ENCODE measurements at regions not wholly inside any gene's neighbourhood (a gene's known extent, or its start where the extent isn't known, plus 50 kb on each side); places are given as distances from the start of the nearest gene placed in this dataset.

GRCh38 chr2:120658770-120659158, 76.9 kb upstream of the GLI2 start:
- Histone ChIP-seq H2AFZ (ENCODE audit: low read depth, low read length) (no peak overlapping the region), H3K79me2 (ENCODE audit: insufficient read depth, low read length) (no peaks in the 10 kb centered on the region), H3K4me3 (ENCODE audit: low read depth in 1 of 2, low read length in 2 of 2) (no peak overlapping the region), H3K4me2 (ENCODE audit: insufficient read depth, low read length) (no peak overlapping the region), H3K36me3 (ENCODE audit: insufficient read depth, low read length) (no peaks in the 10 kb centered on the region), H4K20me1 (ENCODE audit: insufficient read depth, low read length) (no peaks in the 10 kb centered on the region), H3K9ac (ENCODE audit: low read depth, low read length) (no peak overlapping the region), H3K27me3 (ENCODE audit: insufficient read depth, low read length, poor library complexity) (no peaks in the 10 kb centered on the region), H3K9me3 (ENCODE audit: insufficient read depth, low read length, severe bottlenecking) (no peaks in the 10 kb centered on the region), H3K4me1 (ENCODE audit: insufficient read depth, low read length) (no peaks in the 10 kb centered on the region), H3K27ac (ENCODE audit: low read length) (no peak overlapping the region)
- TF ChIP-seq, protein P1, sequence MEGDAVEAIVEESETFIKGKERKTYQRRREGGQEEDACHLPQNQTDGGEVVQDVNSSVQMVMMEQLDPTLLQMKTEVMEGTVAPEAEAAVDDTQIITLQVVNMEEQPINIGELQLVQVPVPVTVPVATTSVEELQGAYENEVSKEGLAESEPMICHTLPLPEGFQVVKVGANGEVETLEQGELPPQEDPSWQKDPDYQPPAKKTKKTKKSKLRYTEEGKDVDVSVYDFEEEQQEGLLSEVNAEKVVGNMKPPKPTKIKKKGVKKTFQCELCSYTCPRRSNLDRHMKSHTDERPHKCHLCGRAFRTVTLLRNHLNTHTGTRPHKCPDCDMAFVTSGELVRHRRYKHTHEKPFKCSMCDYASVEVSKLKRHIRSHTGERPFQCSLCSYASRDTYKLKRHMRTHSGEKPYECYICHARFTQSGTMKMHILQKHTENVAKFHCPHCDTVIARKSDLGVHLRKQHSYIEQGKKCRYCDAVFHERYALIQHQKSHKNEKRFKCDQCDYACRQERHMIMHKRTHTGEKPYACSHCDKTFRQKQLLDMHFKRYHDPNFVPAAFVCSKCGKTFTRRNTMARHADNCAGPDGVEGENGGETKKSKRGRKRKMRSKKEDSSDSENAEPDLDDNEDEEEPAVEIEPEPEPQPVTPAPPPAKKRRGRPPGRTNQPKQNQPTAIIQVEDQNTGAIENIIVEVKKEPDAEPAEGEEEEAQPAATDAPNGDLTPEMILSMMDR (IDR thresholded peaks at IDR 0.05; ENCODE audit: borderline replicate concordance, extremely low read depth, low read length, poor library complexity, severe bottlenecking), result no peak
- TF ChIP-seq EZH2 (IDR thresholded peaks at IDR 0.05; ENCODE audit: borderline replicate concordance, low read depth, low read length, severe bottlenecking), result no peak
- ATAC-seq (ENCODE audit: insufficient read depth, low read depth), result no peak
- no peak for DNase-seq

DNA sequence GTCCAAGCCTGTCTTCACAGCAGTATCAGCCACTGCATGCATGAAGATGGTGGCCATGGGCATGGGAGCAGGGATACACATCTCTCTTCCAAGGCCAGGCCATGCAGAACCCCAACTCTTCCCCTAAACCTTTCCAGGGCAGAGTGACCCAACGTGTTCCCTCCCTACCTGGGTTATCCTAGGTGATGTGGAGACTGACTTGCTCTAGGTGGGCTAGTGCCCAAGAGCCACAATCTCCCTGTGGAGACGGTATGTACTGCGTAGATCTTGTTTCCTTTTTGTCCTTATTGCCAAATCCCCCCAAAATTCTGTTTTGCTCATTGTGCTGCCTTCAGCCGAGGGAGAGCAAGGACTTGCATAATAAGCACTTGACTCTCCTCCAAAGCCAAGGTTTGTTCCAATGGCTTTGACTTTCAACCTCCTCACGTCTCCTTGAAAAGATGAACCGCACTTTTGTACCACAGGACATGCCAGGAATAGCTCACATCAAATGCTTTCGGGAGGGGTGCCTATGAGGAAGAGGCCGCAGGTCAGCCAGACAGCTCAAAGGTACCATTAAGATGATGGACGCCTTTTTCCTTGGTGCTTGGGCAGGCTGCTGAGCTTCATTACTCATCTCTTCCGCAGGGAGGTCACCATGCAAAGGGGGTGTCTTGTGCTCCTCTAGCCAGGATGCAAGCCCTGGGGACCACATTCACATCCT, 76.2 kb upstream of the GLI2 start:
- Histone ChIP-seq H3K4me1 (ENCODE audit: insufficient read depth, low read length) (no peaks in the 10 kb centered on the region), H4K20me1 (ENCODE audit: insufficient read depth, low read length) (no peaks in the 10 kb centered on the region), H3K9me3 (ENCODE audit: insufficient read depth, low read length, severe bottlenecking) (no peaks in the 10 kb centered on the region), H3K4me3 (ENCODE audit: low read depth in 1 of 2, low read length in 2 of 2) (no peak overlapping the region), H3K27me3 (ENCODE audit: insufficient read depth, low read length, poor library complexity) (no peaks in the 10 kb centered on the region), H2AFZ (ENCODE audit: low read depth, low read length) (no peak overlapping the region), H3K4me2 (ENCODE audit: insufficient read depth, low read length) (no peak overlapping the region), H3K79me2 (ENCODE audit: insufficient read depth, low read length) (no peaks in the 10 kb centered on the region), H3K27ac (ENCODE audit: low read length) (no peak overlapping the region), H3K9ac (ENCODE audit: low read depth, low read length) (no peak overlapping the region), H3K36me3 (ENCODE audit: insufficient read depth, low read length) (no peaks in the 10 kb centered on the region)
- DNase-seq (no peak), ATAC-seq (ENCODE audit: insufficient read depth, low read depth) (no peak)
- TF ChIP-seq, protein P1 (IDR thresholded peaks at IDR 0.05; ENCODE audit: borderline replicate concordance, extremely low read depth, low read length, poor library complexity, severe bottlenecking), result no peak
- TF ChIP-seq EZH2 (IDR thresholded peaks at IDR 0.05; ENCODE audit: borderline replicate concordance, low read depth, low read length, severe bottlenecking), result no peak

DNA sequence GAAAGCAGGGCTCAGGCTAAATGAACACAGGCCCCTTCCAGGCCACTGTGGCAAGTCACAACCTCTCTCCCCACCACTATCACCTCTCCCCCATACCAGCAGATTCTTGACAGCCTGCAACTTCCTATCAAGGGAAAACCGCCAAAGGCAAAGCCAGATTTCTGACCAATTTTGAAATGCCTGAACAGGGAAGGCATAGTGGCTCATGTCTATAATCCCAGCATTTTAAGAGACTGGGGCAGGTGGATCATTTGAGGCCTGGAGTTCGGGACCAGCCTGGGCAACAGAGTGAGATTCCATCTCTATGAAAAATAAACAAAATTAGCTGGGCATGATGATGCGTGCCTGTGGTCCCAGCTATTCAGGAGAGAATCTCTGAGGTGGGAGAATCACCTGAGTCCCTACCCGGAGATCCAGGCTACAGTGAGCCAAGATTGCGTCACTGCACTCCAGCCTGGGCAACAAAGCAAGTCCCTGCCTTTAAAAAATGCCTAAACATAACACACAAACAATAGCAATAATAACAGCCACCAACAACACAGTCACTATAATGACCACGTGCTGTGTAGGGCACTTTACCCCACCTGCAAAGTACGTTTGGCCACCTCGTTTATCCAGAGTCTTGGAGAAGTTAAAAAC, 75.5 kb upstream of the GLI2 start:
- Histone ChIP-seq H3K9me3 (ENCODE audit: insufficient read depth, low read length, severe bottlenecking) (no peaks in the 10 kb centered on the region), H2AFZ (ENCODE audit: low read depth, low read length) (no peak overlapping the region), H3K27me3 (ENCODE audit: insufficient read depth, low read length, poor library complexity) (no peaks in the 10 kb centered on the region), H3K27ac (ENCODE audit: low read length) (no peak overlapping the region), H4K20me1 (ENCODE audit: insufficient read depth, low read length) (no peaks in the 10 kb centered on the region), H3K79me2 (ENCODE audit: insufficient read depth, low read length) (no peaks in the 10 kb centered on the region), H3K4me3 (ENCODE audit: low read depth in 1 of 2, low read length in 2 of 2) (no peak overlapping the region), H3K36me3 (ENCODE audit: insufficient read depth, low read length) (no peaks in the 10 kb centered on the region), H3K9ac (ENCODE audit: low read depth, low read length) (no peak overlapping the region), H3K4me1 (ENCODE audit: insufficient read depth, low read length) (no peaks in the 10 kb centered on the region), H3K4me2 (ENCODE audit: insufficient read depth, low read length) (no peak overlapping the region)
- ATAC-seq (ENCODE audit: insufficient read depth, low read depth), result no peak
- TF ChIP-seq, protein P1 (IDR thresholded peaks at IDR 0.05; ENCODE audit: borderline replicate concordance, extremely low read depth, low read length, poor library complexity, severe bottlenecking), result no peak
- no peak for TF ChIP-seq EZH2 (IDR thresholded peaks at IDR 0.05; ENCODE audit: borderline replicate concordance, low read depth, low read length, severe bottlenecking)
- no peak for DNase-seq
